IPS-18a (cell line): ENCODE measurements at regions not wholly inside any gene's neighbourhood (a gene's known extent, or its start where the extent isn't known, plus 50 kb on each side); places are given as distances from the start of the nearest gene placed in this dataset.

Experiments used
- H3K27ac ChIP-seq: one replicate; pipeline ENCODE4 v1.5.1; 2013; ENCODE audit warnings: low read length
- H3K27me3 ChIP-seq: one replicate; pipeline ENCODE4 v1.6.1; 2013; ENCODE audit warnings: mild to moderate bottlenecking, low read length; ENCODE audit not compliant: control insufficient read depth, insufficient read depth
- H3K36me3 ChIP-seq: one replicate; pipeline ENCODE4 v1.6.1; 2013; ENCODE audit warnings: low read depth, low read length; ENCODE audit not compliant: control insufficient read depth
- H3K4me1 ChIP-seq: one replicate; pipeline ENCODE4 v1.6.1; 2013; ENCODE audit warnings: low read depth, low read length; ENCODE audit not compliant: control insufficient read depth
- H3K4me3 ChIP-seq: one replicate; pipeline ENCODE4 v1.5.1; 2013; ENCODE audit warnings: low read length
- H3K9ac ChIP-seq: one replicate; pipeline ENCODE4 v1.6.1; 2013; ENCODE audit warnings: mild to moderate bottlenecking, low read length, moderate library complexity
- H3K9me3 ChIP-seq: one replicate; pipeline ENCODE4 v1.6.1; 2013; ENCODE audit warnings: low read depth, low read length; ENCODE audit not compliant: control insufficient read depth

GRCh38 chr10:23606456-23606855 lies 167.6 kb downstream of the OTUD1 start:
- H3K9me3 ChIP-seq: no peaks in the 10 kb centered on the region
- no peaks in the 10 kb centered on the region for H3K4me1 ChIP-seq
- no peaks in the 10 kb centered on the region for H3K36me3 ChIP-seq
- H3K27ac ChIP-seq: no peak overlapping the region
- no peak overlapping the region for H3K9ac ChIP-seq
- no peak overlapping the region for H3K4me3 ChIP-seq
- H3K27me3 ChIP-seq: no peaks in the 10 kb centered on the region

GRCh38 chr10:23608926-23609325 lies 170.1 kb downstream of the OTUD1 start:
- Histone ChIP-seq H3K4me3 (no peak overlapping the region), H3K9ac (no peak overlapping the region), H3K27me3 (no peaks in the 10 kb centered on the region), H3K27ac (no peak overlapping the region), H3K9me3 (no peaks in the 10 kb centered on the region), H3K4me1 (no peaks in the 10 kb centered on the region), H3K36me3 (no peaks in the 10 kb centered on the region)

GRCh38 chr10:23610626-23611307 lies 171.9 kb downstream of the OTUD1 start:
- H3K4me3 ChIP-seq: no peak overlapping the region
- H3K36me3 ChIP-seq: no peaks in the 10 kb centered on the region
- H3K9me3 ChIP-seq: no peaks in the 10 kb centered on the region
- no peak overlapping the region for H3K9ac ChIP-seq
- no peak overlapping the region for H3K27ac ChIP-seq
- no peaks in the 10 kb centered on the region for H3K4me1 ChIP-seq
- no peaks in the 10 kb centered on the region for H3K27me3 ChIP-seq

GRCh38 chr10:23611308-23612029 lies 172.6 kb downstream of the OTUD1 start:
- Histone ChIP-seq H3K4me1 (no peaks in the 10 kb centered on the region), H3K27me3 (no peaks in the 10 kb centered on the region), H3K36me3 (no peaks in the 10 kb centered on the region), H3K9ac (no peak overlapping the region), H3K27ac (no peak overlapping the region), H3K4me3 (no peak overlapping the region), H3K9me3 (no peaks in the 10 kb centered on the region)

- Histone ChIP-seq H3K9me3 (no peaks in the 10 kb centered on the region), H3K36me3 (no peaks in the 10 kb centered on the region), H3K4me1 (no peaks in the 10 kb centered on the region), H3K27me3 (no peaks in the 10 kb centered on the region), H3K9ac (no peak overlapping the region), H3K27ac (no peak overlapping the region), H3K4me3 (no peak overlapping the region)
Observed at GRCh38 chr10:23613900-23614299, 175.0 kb downstream of the OTUD1 start.

GRCh38 chr10:23614483-23614882 lies 175.6 kb downstream of the OTUD1 start:
- H3K36me3 ChIP-seq: no peaks in the 10 kb centered on the region
- no peaks in the 10 kb centered on the region for H3K4me1 ChIP-seq
- no peaks in the 10 kb centered on the region for H3K9me3 ChIP-seq
- no peak overlapping the region for H3K9ac ChIP-seq
- no peak overlapping the region for H3K27ac ChIP-seq
- no peaks in the 10 kb centered on the region for H3K27me3 ChIP-seq
- H3K4me3 ChIP-seq: no peak overlapping the region

GRCh38 chr10:23630376-23630775 lies 191.5 kb downstream of the OTUD1 start:
- Histone ChIP-seq H3K27ac (no peak overlapping the region), H3K9me3 (no peaks in the 10 kb centered on the region), H3K27me3 (no peaks in the 10 kb centered on the region)

GRCh38 chr10:23630885-23631284 lies 192.0 kb downstream of the OTUD1 start:
- H3K36me3 ChIP-seq: no peaks in the 10 kb centered on the region
- no peaks in the 10 kb centered on the region for H3K4me1 ChIP-seq
- no peak overlapping the region for H3K27ac ChIP-seq
- H3K4me3 ChIP-seq: no peak overlapping the region
- no peaks in the 10 kb centered on the region for H3K27me3 ChIP-seq
- no peak overlapping the region for H3K9ac ChIP-seq
- H3K9me3 ChIP-seq: no peaks in the 10 kb centered on the region

More at GRCh38 chr10:23630376-23630775, 191.5 kb downstream of the OTUD1 start:
- Histone ChIP-seq H3K4me3 (no peak overlapping the region), H3K9ac (no peak overlapping the region), H3K36me3 (no peaks in the 10 kb centered on the region), H3K4me1 (no peaks in the 10 kb centered on the region)

GRCh38 chr10:23643111-23643780 lies 204.4 kb downstream of the OTUD1 start:
- no peaks in the 10 kb centered on the region for H3K9me3 ChIP-seq
- no peak overlapping the region for H3K9ac ChIP-seq
- no peak overlapping the region for H3K27ac ChIP-seq
- peaks cover 3% of the 10 kb centered on the region for H3K4me1 ChIP-seq
- H3K27me3 ChIP-seq: no peaks in the 10 kb centered on the region
- no peaks in the 10 kb centered on the region for H3K36me3 ChIP-seq
- no peak overlapping the region for H3K4me3 ChIP-seq

GRCh38 chr10:23648618-23649017 lies 209.7 kb downstream of the OTUD1 start:
- no peak overlapping the region for H3K9ac ChIP-seq
- H3K36me3 ChIP-seq: no peaks in the 10 kb centered on the region
- H3K4me1 ChIP-seq: no peaks in the 10 kb centered on the region
- H3K4me3 ChIP-seq: no peak overlapping the region
- H3K9me3 ChIP-seq: no peaks in the 10 kb centered on the region
- no peaks in the 10 kb centered on the region for H3K27me3 ChIP-seq
- no peak overlapping the region for H3K27ac ChIP-seq

- no peaks in the 10 kb centered on the region for H3K27me3 ChIP-seq
- H3K36me3 ChIP-seq: no peaks in the 10 kb centered on the region
- H3K4me3 ChIP-seq: no peak overlapping the region
- no peak overlapping the region for H3K9ac ChIP-seq
- no peaks in the 10 kb centered on the region for H3K4me1 ChIP-seq
- no peak overlapping the region for H3K27ac ChIP-seq
- no peaks in the 10 kb centered on the region for H3K9me3 ChIP-seq
Observed at GRCh38 chr10:23656735-23657134, 217.9 kb downstream of the OTUD1 start.
